Activated CD8-positive, alpha-beta memory T cell treated with anti-CD3 and anti-CD28 coated beads, Interleukin-2, amount 50 U/mL, for 4 hours (primary cell): ENCODE measurements at regions not wholly inside any gene's neighbourhood (a gene's known extent, or its start where the extent isn't known, plus 50 kb on each side); places are given as distances from the start of the nearest gene placed in this dataset.
"Not testable (repeated sequence)": the region's sequence is repeated elsewhere in the genome, so short reads cannot be mapped to it uniquely, and the experiment has no call there.

Experiments used
- DNase-seq: peaks from one replicate; pipeline ENCODE4 v3.0.0-alpha.2; 2020

DNA sequence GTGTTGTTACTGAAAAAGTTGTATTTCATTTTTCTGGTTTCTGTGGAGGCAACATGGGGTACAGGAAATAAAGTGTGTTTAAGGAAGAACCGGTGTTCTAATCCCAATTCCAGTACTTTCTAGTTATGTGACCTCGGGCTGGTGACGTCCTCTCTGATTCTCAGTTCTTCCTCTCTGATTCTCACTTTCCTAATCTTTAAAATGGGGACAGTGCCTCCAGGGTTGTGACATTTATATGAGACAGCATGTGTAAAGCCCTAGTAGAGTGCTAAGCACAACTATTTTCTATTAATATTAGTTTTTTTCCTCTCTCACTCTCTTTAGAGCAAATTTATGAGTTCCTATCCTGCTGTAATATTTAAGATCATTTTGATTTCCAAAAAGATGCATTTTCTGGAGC, 50.9 kb upstream of the PTPDC1 start:
- DNase-seq, result no peak

GRCh38 chr9:94031946-94032345, 52.3 kb upstream of the PTPDC1 start:
- DNase-seq, result no peak

- DNase-seq, result no peak
Observed at GRCh38 chr9:94031380-94031779, 52.9 kb upstream of the PTPDC1 start.

DNA sequence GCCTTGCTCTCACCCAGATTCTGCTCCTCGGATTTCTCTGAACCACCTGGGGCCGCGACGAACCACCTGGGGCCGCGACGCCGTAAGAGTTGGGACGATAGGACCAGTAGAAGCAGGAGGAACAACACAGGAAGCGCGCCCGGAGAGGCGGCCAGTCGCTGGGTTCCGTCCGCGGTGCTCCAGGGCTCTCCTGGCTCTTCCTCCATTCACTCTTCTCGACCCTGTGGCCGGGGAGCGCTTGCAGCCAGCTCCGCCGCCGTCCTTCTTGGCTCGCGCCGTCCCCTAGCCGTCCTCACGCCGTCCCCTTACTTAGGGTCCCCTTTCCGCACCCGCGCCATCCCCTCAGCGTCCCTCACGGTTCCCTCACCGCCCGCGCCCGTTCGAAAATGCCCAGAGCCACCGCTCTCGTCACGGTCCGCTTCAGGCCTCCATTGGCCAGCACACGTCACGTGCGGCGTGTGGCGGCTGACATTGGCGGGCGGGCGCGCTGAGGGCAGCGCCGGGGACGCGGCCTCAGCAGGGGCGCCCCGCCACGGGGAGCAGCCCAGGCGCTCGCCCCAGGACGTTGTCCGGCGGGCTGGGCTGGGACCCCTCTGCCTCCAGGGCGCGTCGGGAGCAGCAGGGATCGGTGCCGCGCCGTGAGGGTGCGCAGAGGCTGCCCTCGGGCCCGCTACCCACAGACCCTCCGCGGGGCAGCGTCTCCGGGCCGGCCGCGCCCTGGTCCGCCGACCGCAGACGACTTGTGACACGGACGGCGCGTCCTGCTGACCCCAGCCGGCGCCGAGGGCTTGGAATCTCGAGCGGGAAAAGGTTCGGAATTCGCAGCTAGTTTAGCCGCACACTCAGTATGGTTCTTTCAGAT, 53.7 kb upstream of the PTPDC1 start:
- peak; percentile 82 for DNase-seq

GRCh38 chr9:94029932-94030317, 54.3 kb upstream of the PTPDC1 start:
- no peak for DNase-seq

- DNase-seq, result no peak
Observed at GRCh38 chr9:94026816-94027215, 57.4 kb upstream of the PTPDC1 start.

- DNase-seq, result not testable (repeated sequence)
Observed at GRCh38 chr9:94022476-94022875, 61.8 kb upstream of the PTPDC1 start.

GRCh38 chr9:94020836-94021235, 63.4 kb upstream of the PTPDC1 start:
- not testable (repeated sequence) for DNase-seq

GRCh38 chr9:94018628-94019027, 63.5 kb upstream of the BARX1 start:
- DNase-seq, result no peak

DNA sequence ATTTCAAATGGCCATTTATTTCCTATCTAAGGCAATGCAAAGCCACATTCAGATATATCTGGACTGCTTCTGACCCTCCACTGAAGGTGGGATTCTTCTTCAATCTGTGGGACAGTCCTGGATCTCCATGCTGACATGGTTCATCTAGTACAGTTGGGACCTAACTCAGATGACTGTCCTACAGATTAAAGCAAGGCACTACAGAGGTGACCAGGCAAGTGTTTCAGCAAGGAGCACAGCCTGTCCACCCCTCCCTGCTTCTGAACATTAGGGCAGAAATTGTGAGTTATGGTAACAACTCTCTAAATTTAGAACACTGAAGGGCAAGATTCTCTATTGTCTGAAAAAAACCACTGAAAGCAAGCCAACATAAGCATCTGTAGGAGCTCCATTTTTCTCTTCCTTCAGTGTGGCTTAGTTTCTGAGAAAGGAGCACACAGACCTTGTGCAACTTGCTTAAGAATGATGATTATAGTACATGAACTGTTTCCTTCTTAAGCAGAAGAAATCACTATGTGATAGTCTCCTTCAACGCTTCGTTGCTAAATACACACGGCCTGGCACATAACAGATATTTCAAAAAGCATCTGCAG, 62.9 kb upstream of the BARX1 start:
- no peak for DNase-seq

DNA sequence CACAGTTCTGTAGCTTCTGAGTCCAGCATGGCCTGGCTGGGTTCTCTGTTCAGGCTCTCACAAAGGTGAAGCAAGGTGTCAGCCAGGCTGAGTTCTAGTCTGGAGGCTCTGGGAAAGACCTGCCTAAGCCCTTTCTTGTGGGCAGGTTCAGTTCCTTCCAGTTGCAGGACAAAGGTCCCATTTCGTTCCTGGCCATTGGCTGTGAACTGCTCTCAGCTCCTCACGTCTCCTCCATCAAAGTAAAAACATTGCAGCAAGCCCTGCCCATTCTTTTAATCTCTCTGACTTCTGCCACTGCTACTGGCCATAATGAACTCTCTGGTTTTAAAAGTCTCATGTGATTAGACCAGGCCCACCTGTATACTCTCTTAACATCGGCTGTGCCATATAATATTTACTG, 61.6 kb upstream of the BARX1 start:
- DNase-seq, result no peak

- DNase-seq, result no peak
Observed at GRCh38 chr9:94014920-94015319, 59.8 kb upstream of the BARX1 start.

- DNase-seq, result no peak
Observed at GRCh38 chr9:94014066-94014654, 59.0 kb upstream of the BARX1 start.

- DNase-seq, result no peak
Observed at GRCh38 chr9:94010980-94011533, 55.9 kb upstream of the BARX1 start.

DNA sequence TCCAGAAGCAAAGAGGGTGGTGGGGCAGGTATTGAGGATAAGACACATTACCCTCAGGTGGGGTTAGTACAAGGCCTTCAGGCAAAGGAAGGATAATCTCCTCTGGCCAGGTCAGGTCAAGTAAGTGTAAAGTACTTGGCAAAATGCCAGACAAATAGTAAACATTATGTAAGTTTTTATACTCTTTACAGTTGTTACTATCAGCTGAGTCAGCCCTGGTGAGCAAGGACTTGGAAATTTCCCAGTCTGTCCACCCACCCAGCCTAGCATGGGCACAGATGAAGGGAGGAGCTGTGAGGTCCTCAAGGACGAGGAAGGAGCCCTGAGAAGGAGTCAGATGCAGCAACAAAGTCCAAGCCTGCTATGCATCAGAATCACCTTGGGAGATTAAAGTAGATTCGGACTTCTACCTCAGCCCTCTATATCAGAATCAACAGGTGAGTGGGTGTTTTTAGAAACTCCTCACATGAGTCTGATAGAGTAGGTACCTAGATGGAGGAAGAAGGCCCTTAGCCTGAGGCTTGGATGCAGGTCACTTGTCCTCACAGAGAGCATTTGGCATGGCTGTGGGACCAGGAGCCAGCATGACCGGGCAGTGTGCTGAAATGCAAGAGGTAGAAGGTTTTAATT, 50.2 kb upstream of the BARX1 start:
- no peak for DNase-seq
